Loucy (cell line): ENCODE measurements at regions not wholly inside any gene's neighbourhood (a gene's known extent, or its start where the extent isn't known, plus 50 kb on each side); places are given as distances from the start of the nearest gene placed in this dataset.

ENCODE experiments used
- CTCF ChIP-seq: fragments of 200-600 bp; sonication (generic); conservative IDR thresholded peaks from 2 replicates; pipeline ENCODE4 v1.5.1; 2014; ENCODE audit warnings: mild to moderate bottlenecking, antibody characterized with exemption, low read length
- EZH2phosphoT487 ChIP-seq: fragments of 200-600 bp; IDR thresholded peaks from 2 replicates; pipeline ENCODE4 v1.6.1; 2018; ENCODE audit warnings: antibody characterized with exemption, mild to moderate bottlenecking, moderate library complexity, borderline replicate concordance

- TF ChIP-seq CTCF, result no peak
- no peak for TF ChIP-seq EZH2phosphoT487
These were observed 185.1 kb upstream of the CDKN3 start for GRCh38 chr14:54211551-54212308.
